HEK293 (cell line): ENCODE measurements at regions not wholly inside any gene's neighbourhood (a gene's known extent, or its start where the extent isn't known, plus 50 kb on each side); places are given as distances from the start of the nearest gene placed in this dataset.

ENCODE experiments used
- FEZF1 ChIP-seq: fragments of 450-650 bp; formaldehyde crosslinking; IDR thresholded peaks from 2 replicates; pipeline ENCODE4 v1.5.1; 2016; ENCODE audit warnings: missing biosample characterization, missing genetic modification characterization
- HOXA7 ChIP-seq: sonication (generic); formaldehyde crosslinking; IDR thresholded peaks from 2 replicates; pipeline ENCODE4 v1.8.1; 2022; ENCODE audit warnings: missing genetic modification reagents, borderline replicate concordance
- OSR2 ChIP-seq: fragments of 450-650 bp; formaldehyde crosslinking; IDR thresholded peaks from 2 replicates; pipeline ENCODE4 v1.5.1; 2016; ENCODE audit warnings: missing biosample characterization, missing genetic modification characterization
- TRIM28 ChIP-seq: IDR thresholded peaks from 2 replicates; pipeline ENCODE4 v1.6.1; 2011; ENCODE audit warnings: low read length, control low read depth, borderline replicate concordance
- YY1 ChIP-seq: fragments of 450-650 bp; formaldehyde crosslinking; IDR thresholded peaks from 2 replicates; pipeline ENCODE4 v1.5.1; 2018; ENCODE audit warnings: missing biosample characterization, missing genetic modification characterization
- ZIC2 ChIP-seq: fragments of 450-650 bp; formaldehyde crosslinking; IDR thresholded peaks from 2 replicates; pipeline ENCODE4 v1.5.1; 2016; ENCODE audit warnings: missing biosample characterization, missing genetic modification characterization
- ZNF354C ChIP-seq: fragments of 450-650 bp; formaldehyde crosslinking; IDR thresholded peaks from 2 replicates; pipeline ENCODE4 v1.5.1; 2016; ENCODE audit warnings: missing biosample characterization, missing genetic modification characterization, low read depth, borderline replicate concordance
- ZNF549 ChIP-seq: fragments of 450-650 bp; IDR thresholded peaks from 2 replicates; pipeline ENCODE4 v1.5.1; 2018; ENCODE audit warnings: missing biosample characterization, missing genetic modification characterization, mild to moderate bottlenecking, inconsistent platforms, moderate library complexity
- ZNF571 ChIP-seq: fragments of 450-650 bp; formaldehyde crosslinking; IDR thresholded peaks from 2 replicates; pipeline ENCODE4 v1.5.0; 2017; ENCODE audit warnings: missing biosample characterization, missing genetic modification characterization
- ZNF785 ChIP-seq: fragments of 450-650 bp; formaldehyde crosslinking; IDR thresholded peaks from 2 replicates; pipeline ENCODE4 v1.5.1; 2016; ENCODE audit warnings: missing biosample characterization, missing genetic modification characterization
- TF ChIP-seq, protein P1 (sequence below): fragments of 450-650 bp; formaldehyde crosslinking; IDR thresholded peaks from 2 replicates; pipeline ENCODE4 v1.5.1; 2016; ENCODE audit warnings: missing biosample characterization, missing genetic modification characterization

DNA sequence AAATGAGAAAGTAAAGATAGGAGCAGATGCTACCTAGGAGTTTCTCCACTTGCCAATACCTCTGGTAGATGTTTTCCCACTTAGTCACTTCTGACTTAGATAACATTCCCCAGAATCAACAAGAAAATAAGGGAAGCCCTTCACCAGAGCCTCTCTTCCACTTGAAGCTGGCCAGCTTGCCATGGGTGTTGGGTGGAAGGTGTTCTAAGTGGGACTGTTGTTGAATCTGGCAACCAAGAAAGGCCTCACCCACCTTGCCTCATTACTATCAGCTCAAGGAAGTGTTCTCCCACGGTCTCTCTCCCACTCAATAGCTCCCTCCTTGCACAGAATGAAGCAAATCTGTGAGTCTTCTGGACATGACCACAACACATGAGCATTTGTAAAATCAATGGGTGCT lies 100.4 kb upstream of the REG3A start:
- TF ChIP-seq YY1 (tag by site-specific recombination): no peak
- no peak for TF ChIP-seq ZIC2
- no peak for TF ChIP-seq ZNF785 (tag by site-specific recombination)
- no peak for TF ChIP-seq ZNF549 (tag by site-specific recombination)
- TF ChIP-seq, protein P1, sequence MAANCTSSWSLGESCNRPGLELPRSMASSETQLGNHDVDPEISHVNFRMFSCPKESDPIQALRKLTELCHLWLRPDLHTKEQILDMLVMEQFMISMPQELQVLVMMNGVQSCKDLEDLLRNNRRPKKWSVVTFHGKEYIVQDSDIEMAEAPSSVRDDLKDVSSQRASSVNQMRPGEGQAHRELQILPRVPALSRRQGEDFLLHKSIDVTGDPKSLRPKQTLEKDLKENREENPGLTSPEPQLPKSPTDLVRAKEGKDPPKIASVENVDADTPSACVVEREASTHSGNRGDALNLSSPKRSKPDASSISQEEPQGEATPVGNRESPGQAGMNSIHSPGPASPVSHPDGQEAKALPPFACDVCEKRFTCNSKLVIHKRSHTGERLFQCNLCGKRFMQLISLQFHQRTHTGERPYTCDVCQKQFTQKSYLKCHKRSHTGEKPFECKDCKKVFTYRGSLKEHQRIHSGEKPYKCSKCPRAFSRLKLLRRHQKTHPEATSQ (tag by site-specific recombination): no peak
- TF ChIP-seq TRIM28: no peak
- TF ChIP-seq ZNF354C (tag by site-specific recombination): no peak
- no peak for TF ChIP-seq ZNF571 (tag by site-specific recombination)
- no peak for TF ChIP-seq FEZF1 (tag by site-specific recombination)
- no peak for TF ChIP-seq OSR2 (tag by site-specific recombination)
- no peak for TF ChIP-seq HOXA7 (CRISPR knock-in tag)
